WTC11 (cell line): ENCODE measurements at regions not wholly inside any gene's neighbourhood (a gene's known extent, or its start where the extent isn't known, plus 50 kb on each side); places are given as distances from the start of the nearest gene placed in this dataset.

Source experiments
- ATAC-seq: fragments of 200-7000 bp; cut with Tn5 transposase; 2 replicates; pipeline ENCODE4 v1.10.0; 2021; ENCODE audit warnings: mild to moderate bottlenecking, moderate library complexity
- CTCF ChIA-PET: fragments of 300-600 bp; sonication (Branson Sonifier 250); formaldehyde crosslinking; loops from one replicate; lab custom pipeline; 2021; ENCODE audit warnings: antibody characterized with exemption; lab: Charles Lee
- POLR2A ChIA-PET: fragments of 350-600 bp; sonication (Branson Sonifier 250); formaldehyde crosslinking; loops from one replicate; lab custom pipeline; 2021; ENCODE audit warnings: antibody characterized with exemption; lab: Charles Lee
- DNase-seq: peaks from one replicate; pipeline ENCODE4 v3.0.0; 2021; ENCODE audit warnings: low spot score
- H3K27ac Mint-ChIP-seq: 2 replicates; pipeline ENCODE4 v1.8.0; 2021; ENCODE audit warnings: mixed read lengths
- H3K27me3 Mint-ChIP-seq: 2 replicates; pipeline ENCODE4 v1.8.0; 2021; ENCODE audit warnings: low read depth, mild to moderate bottlenecking, moderate library complexity, mixed read lengths
- H3K36me3 Mint-ChIP-seq: 2 replicates; pipeline ENCODE4 v1.8.0; 2021; ENCODE audit warnings: mixed read lengths
- H3K4me1 Mint-ChIP-seq: 2 replicates; pipeline ENCODE4 v1.8.0; 2022; ENCODE audit warnings: mixed read lengths
- H3K4me3 Mint-ChIP-seq: 2 replicates; pipeline ENCODE4 v1.8.0; 2021; ENCODE audit warnings: mild to moderate bottlenecking, moderate library complexity, mixed read lengths
- H3K9me3 Mint-ChIP-seq: 2 replicates; pipeline ENCODE4 v1.8.0; 2021; ENCODE audit warnings: mixed read lengths
- ATF1 ChIP-seq: sonication (generic); formaldehyde crosslinking; IDR thresholded peaks from 2 replicates; pipeline ENCODE4 v1.8.1; 2023; ENCODE audit warnings: mild to moderate bottlenecking, moderate library complexity, missing genetic modification reagents
- EMX1 ChIP-seq: fragments of 250-450 bp; sonication (Bioruptor Pico); IDR thresholded peaks from 2 replicates; pipeline ENCODE4 v1.8.0; 2021; ENCODE audit warnings: mild to moderate bottlenecking
- ETV6 ChIP-seq: sonication (generic); formaldehyde crosslinking; IDR thresholded peaks from 2 replicates; pipeline ENCODE4 v1.8.1; 2022; ENCODE audit warnings: mild to moderate bottlenecking, missing genetic modification reagents
- FOXP1 ChIP-seq: sonication (generic); formaldehyde crosslinking; IDR thresholded peaks from 2 replicates; pipeline ENCODE4 v1.8.0; 2022; ENCODE audit warnings: missing genetic modification reagents, mild to moderate bottlenecking, moderate library complexity, borderline replicate concordance
- FOXP4 ChIP-seq: sonication (generic); formaldehyde crosslinking; IDR thresholded peaks from 2 replicates; pipeline ENCODE4 v1.8.0; 2022; ENCODE audit warnings: mild to moderate bottlenecking, missing genetic modification reagents
- IRF2 ChIP-seq: sonication (generic); formaldehyde crosslinking; IDR thresholded peaks from 2 replicates; pipeline ENCODE4 v1.8.0; 2022; ENCODE audit warnings: low read depth, missing genetic modification reagents, borderline replicate concordance
- JUN ChIP-seq: sonication (generic); formaldehyde crosslinking; IDR thresholded peaks from 2 replicates; pipeline ENCODE4 v1.8.0; 2023; ENCODE audit warnings: mild to moderate bottlenecking, missing genetic modification reagents
- PRDM15 ChIP-seq: sonication (generic); formaldehyde crosslinking; IDR thresholded peaks from 2 replicates; pipeline ENCODE4 v1.8.0; 2022; ENCODE audit warnings: missing genetic modification reagents
- PRRX2 ChIP-seq: fragments of 250-450 bp; sonication (Bioruptor Pico); IDR thresholded peaks from 2 replicates; pipeline ENCODE4 v1.8.0; 2021; ENCODE audit warnings: mild to moderate bottlenecking
- RELA ChIP-seq: sonication (generic); formaldehyde crosslinking; IDR thresholded peaks from 2 replicates; pipeline ENCODE4 v1.8.1; 2022; ENCODE audit warnings: missing genetic modification reagents, mild to moderate bottlenecking, borderline replicate concordance
- SMAD4 ChIP-seq: sonication (generic); formaldehyde crosslinking; IDR thresholded peaks from 2 replicates; pipeline ENCODE4 v1.8.0; 2022; ENCODE audit warnings: mild to moderate bottlenecking, missing genetic modification reagents
- STAT6 ChIP-seq: sonication (generic); formaldehyde crosslinking; conservative IDR thresholded peaks from 2 replicates; pipeline ENCODE4 v1.8.1; 2023; ENCODE audit warnings: mild to moderate bottlenecking, low read depth, missing genetic modification reagents, moderate library complexity
- TEAD1 ChIP-seq: sonication (generic); formaldehyde crosslinking; IDR thresholded peaks from 2 replicates; pipeline ENCODE4 v1.8.0; 2022; ENCODE audit warnings: mild to moderate bottlenecking, missing genetic modification reagents
- ZBTB21 ChIP-seq: sonication (generic); formaldehyde crosslinking; IDR thresholded peaks from 2 replicates; pipeline ENCODE4 v1.8.1; 2023; ENCODE audit warnings: mild to moderate bottlenecking, missing genetic modification reagents, borderline replicate concordance
- ZNF121 ChIP-seq: sonication (generic); formaldehyde crosslinking; IDR thresholded peaks from 2 replicates; pipeline ENCODE4 v1.8.0; 2023; ENCODE audit warnings: missing genetic modification reagents
- ZNF317 ChIP-seq: sonication (generic); formaldehyde crosslinking; IDR thresholded peaks from 2 replicates; pipeline ENCODE4 v1.8.1; 2023; ENCODE audit warnings: low read depth, mild to moderate bottlenecking, moderate library complexity, missing genetic modification reagents, borderline replicate concordance
- ZSCAN18 ChIP-seq: fragments of 250-450 bp; sonication (Bioruptor Pico); IDR thresholded peaks from 2 replicates; pipeline ENCODE4 v2.1.2; 2022; ENCODE audit warnings: mild to moderate bottlenecking, moderate library complexity
- TF ChIP-seq, protein P1 (sequence below): sonication (generic); formaldehyde crosslinking; IDR thresholded peaks from 2 replicates; pipeline ENCODE4 v1.8.1; 2023; ENCODE audit warnings: mild to moderate bottlenecking, moderate library complexity, missing genetic modification reagents
- TF ChIP-seq, protein P2 (sequence below): fragments of 250-450 bp; sonication (Bioruptor Pico); IDR thresholded peaks from 2 replicates; pipeline ENCODE4 v1.9.0; 2021; ENCODE audit warnings: mild to moderate bottlenecking

DNA sequence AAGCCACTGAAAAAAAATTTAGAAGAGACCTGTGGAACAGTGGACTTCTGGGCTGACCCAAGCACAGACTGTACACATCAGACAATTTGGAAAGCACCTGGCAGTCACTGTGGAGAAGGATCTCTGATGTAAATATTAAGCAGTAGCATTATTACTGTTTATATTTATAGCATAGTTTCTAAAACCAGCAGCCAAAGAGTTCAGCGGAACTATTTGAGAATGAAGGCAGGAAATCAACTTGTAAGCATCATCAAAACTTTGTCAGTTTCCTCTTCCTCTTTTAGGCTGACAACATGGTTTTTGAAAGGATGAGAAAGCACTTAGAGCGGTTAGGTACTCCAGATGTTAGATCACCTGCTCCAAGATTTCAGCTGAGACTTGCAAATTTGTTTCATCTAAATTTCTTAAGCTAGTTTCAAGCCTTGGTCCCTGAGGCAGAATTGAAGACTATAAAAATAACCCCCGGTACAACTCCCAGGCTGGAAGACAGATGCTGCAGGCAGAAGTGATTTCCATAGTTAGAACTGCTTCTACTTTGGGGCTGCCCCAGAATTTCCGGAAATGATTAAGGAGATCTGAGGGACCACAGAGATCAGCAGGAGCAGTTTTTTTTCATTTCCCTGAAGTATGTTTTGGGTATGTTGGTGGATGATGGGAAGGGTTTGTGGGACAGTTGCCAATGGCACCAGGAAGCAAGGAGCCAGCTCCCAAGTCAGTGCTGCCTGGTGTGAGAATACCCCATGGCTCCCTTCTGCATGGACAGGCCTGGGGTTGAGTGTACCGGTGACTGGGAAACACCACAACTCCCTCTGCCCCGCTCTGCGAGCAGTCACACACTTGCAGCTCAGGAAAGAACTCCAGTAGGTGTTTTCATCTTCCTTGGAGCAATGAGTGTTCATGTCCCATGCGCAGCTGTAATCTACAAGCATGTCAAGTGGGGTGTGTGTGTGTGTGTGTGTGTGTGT, 354.5 kb downstream of the NUAK1 start:
- no peak for ATAC-seq
- H3K27me3 Mint-ChIP-seq: no peaks in the 10 kb centered on the region
- 0 out of 2 replicates have a peak, but pooled peaks cover under 1% of the 10 kb centered on the region for H3K9me3 Mint-ChIP-seq
- peaks cover 13% of the 10 kb centered on the region for H3K4me1 Mint-ChIP-seq
- H3K27ac Mint-ChIP-seq: no peak overlapping the region
- POLR2A ChIA-PET: no interaction called here
- H3K4me3 Mint-ChIP-seq: no peak overlapping the region
- no peaks in the 10 kb centered on the region for H3K36me3 Mint-ChIP-seq
- TF ChIP-seq, protein P1, sequence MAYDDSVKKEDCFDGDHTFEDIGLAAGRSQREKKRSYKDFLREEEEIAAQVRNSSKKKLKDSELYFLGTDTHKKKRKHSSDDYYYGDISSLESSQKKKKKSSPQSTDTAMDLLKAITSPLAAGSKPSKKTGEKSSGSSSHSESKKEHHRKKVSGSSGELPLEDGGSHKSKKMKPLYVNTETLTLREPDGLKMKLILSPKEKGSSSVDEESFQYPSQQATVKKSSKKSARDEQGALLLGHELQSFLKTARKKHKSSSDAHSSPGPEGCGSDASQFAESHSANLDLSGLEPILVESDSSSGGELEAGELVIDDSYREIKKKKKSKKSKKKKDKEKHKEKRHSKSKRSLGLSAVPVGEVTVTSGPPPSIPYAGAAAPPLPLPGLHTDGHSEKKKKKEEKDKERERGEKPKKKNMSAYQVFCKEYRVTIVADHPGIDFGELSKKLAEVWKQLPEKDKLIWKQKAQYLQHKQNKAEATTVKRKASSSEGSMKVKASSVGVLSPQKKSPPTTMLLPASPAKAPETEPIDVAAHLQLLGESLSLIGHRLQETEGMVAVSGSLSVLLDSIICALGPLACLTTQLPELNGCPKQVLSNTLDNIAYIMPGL (CRISPR knock-in tag): no peak
- TF ChIP-seq ZNF317 (CRISPR knock-in tag) (no peak), ZSCAN18 (CRISPR knock-in tag) (no peak), TEAD1 (CRISPR knock-in tag) (no peak), ATF1 (no peak), ZBTB21 (CRISPR knock-in tag) (no peak), ETV6 (no peak), SMAD4 (CRISPR knock-in tag) (no peak), PRDM15 (CRISPR knock-in tag) (no peak), JUN (CRISPR knock-in tag) (no peak), ZNF121 (no peak)
- TF ChIP-seq, protein P2, sequence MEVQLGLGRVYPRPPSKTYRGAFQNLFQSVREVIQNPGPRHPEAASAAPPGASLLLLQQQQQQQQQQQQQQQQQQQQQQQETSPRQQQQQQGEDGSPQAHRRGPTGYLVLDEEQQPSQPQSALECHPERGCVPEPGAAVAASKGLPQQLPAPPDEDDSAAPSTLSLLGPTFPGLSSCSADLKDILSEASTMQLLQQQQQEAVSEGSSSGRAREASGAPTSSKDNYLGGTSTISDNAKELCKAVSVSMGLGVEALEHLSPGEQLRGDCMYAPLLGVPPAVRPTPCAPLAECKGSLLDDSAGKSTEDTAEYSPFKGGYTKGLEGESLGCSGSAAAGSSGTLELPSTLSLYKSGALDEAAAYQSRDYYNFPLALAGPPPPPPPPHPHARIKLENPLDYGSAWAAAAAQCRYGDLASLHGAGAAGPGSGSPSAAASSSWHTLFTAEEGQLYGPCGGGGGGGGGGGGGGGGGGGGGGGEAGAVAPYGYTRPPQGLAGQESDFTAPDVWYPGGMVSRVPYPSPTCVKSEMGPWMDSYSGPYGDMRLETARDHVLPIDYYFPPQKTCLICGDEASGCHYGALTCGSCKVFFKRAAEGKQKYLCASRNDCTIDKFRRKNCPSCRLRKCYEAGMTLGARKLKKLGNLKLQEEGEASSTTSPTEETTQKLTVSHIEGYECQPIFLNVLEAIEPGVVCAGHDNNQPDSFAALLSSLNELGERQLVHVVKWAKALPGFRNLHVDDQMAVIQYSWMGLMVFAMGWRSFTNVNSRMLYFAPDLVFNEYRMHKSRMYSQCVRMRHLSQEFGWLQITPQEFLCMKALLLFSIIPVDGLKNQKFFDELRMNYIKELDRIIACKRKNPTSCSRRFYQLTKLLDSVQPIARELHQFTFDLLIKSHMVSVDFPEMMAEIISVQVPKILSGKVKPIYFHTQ (CRISPR knock-in tag): no peak
- no peak for DNase-seq
- CTCF ChIA-PET: no interaction called here

DNA sequence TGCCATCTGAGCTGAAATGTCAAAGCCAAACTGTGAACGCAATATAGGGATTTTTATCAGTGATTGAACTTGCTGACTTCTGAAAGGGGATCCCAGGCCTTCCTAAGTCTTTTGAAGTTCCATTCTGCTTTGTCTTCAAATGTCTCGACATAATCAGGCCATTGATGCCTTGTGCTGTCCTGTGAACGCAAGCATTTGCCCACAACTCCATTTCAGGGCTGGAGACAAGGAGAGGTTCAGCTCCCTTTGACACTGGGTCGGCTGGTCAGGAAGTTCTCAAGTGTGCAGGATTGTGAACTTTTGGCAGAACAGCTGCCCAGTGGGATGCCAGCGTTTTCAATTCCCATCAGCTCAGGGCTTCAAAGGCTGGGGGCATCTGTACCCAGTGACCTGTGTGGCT, 345.3 kb downstream of the NUAK1 start:
- H3K27ac Mint-ChIP-seq: no peak overlapping the region
- DNase-seq: no peak
- ATAC-seq: no peak
- POLR2A ChIA-PET: no interaction called here
- H3K4me1 Mint-ChIP-seq: no peaks in the 10 kb centered on the region
- no peaks in the 10 kb centered on the region for H3K27me3 Mint-ChIP-seq
- peaks cover 14% of the 10 kb centered on the region for H3K9me3 Mint-ChIP-seq
- no peaks in the 10 kb centered on the region for H3K36me3 Mint-ChIP-seq
- H3K4me3 Mint-ChIP-seq: no peak overlapping the region
- CTCF ChIA-PET: interaction anchor here (1.3 kb wide), 1 partner anchor 431 kb away, joined by 4 read pairs; no protein-coding TSS in a partner anchor
- TF ChIP-seq PRRX2 (CRISPR knock-in tag): no peak
- no peak for TF ChIP-seq RELA (CRISPR knock-in tag)
- no peak for TF ChIP-seq IRF2
- TF ChIP-seq FOXP4: no peak
- TF ChIP-seq STAT6: no peak
- no peak for TF ChIP-seq EMX1
- TF ChIP-seq FOXP1 (CRISPR knock-in tag): no peak
- TF ChIP-seq ZNF317 (CRISPR knock-in tag): no peak
